Spleen (tissue), 11 donors: ENCODE measurements at regions not wholly inside any gene's neighbourhood (a gene's known extent, or its start where the extent isn't known, plus 50 kb on each side); places are given as distances from the start of the nearest gene placed in this dataset.

ENCODE experiments used
- DNase-seq: peaks from one replicate; pipeline ENCODE4 v3.0.0-alpha.2; 2020
- H3K27ac ChIP-seq, 8 donors: fragments of 200-600 bp; sonication (generic) in 7 of 8; 1 replicate in 4 of 8; 2 replicates in 4 of 8; pipeline versions ENCODE4 v1.5.0 to v1.8.0; 2016 to 2021; ENCODE audit warnings: inconsistent platforms in 4 of 8, mild to moderate bottlenecking in 4 of 8, moderate library complexity in 1 of 8
- H3K27me3 ChIP-seq, 7 donors: fragments of 200-600 bp; sonication (generic) in 6 of 7; replicated peaks in 1 of 7; 1 replicate in 4 of 7; 2 replicates in 3 of 7; pipeline versions ENCODE4 v1.5.0 to v1.8.0; 2016 to 2021; ENCODE audit warnings: inconsistent platforms in 3 of 7, mild to moderate bottlenecking in 1 of 7
- H3K36me3 ChIP-seq, 6 donors: fragments of 200-600 bp; sonication (generic) in 5 of 6; 1 replicate in 4 of 6; 2 replicates in 2 of 6; pipeline versions ENCODE4 v1.5.0 to v1.8.0; 2016 to 2021; ENCODE audit warnings: inconsistent platforms in 2 of 6
- H3K4me1 ChIP-seq, 6 donors: fragments of 200-600 bp; sonication (generic) in 5 of 6; 1 replicate in 3 of 6; 2 replicates in 3 of 6; pipeline versions ENCODE4 v1.5.0 to v1.8.0; 2016 to 2021; ENCODE audit warnings: inconsistent platforms in 3 of 6
- H3K4me3 ChIP-seq, 8 donors: fragments of 200-600 bp; sonication (generic) in 7 of 8; 1 replicate in 4 of 8; 2 replicates in 4 of 8; pipeline versions ENCODE4 v1.5.0 to v1.8.0; 2016 to 2021; ENCODE audit warnings: inconsistent platforms in 4 of 8, mild to moderate bottlenecking in 4 of 8, moderate library complexity in 2 of 8
- H3K9me3 ChIP-seq, 8 donors: fragments of 200-600 bp; sonication (generic) in 7 of 8; 1 replicate in 4 of 8; 2 replicates in 4 of 8; pipeline versions ENCODE4 v1.5.0 to v1.8.0; 2016 to 2021; ENCODE audit warnings: inconsistent platforms in 4 of 8
- CTCF ChIP-seq, 11 experiments: fragments of 200-600 bp in 7 of 11; fragments of 450-650 bp in 4 of 11; sonication (generic) in 4 of 11; IDR thresholded peaks in 8 of 11; conservative IDR thresholded peaks in 3 of 11; 1 replicate in 7 of 11; 2 replicates in 4 of 11; pipeline versions ENCODE4 v1.4.0 to v1.8.0; 2016 to 2021; ENCODE audit warnings: antibody characterized with exemption in 11 of 11, inconsistent platforms in 4 of 11, mild to moderate bottlenecking in 1 of 11
- POLR2A ChIP-seq, 3 donors: fragments of 450-650 bp; IDR thresholded peaks; one replicate each; pipeline ENCODE4 v1.5.1; 2017; ENCODE audit warnings: antibody characterized with exemption in 3 of 3, mild to moderate bottlenecking in 1 of 3
- POLR2AphosphoS5 ChIP-seq, 3 donors: sonication (generic); formaldehyde crosslinking; IDR thresholded peaks; one replicate each; pipeline ENCODE4 v1.5.1; 2017; ENCODE audit warnings: antibody characterized with exemption in 3 of 3
- WGBS, 5 donors: extraction: QIAGEN DNeasy Blood & Tissue Kit in 3 of 5; methylation state at CpG; one replicate each; pipeline versions ENCODE4 v1.1.5 to v1.1.7; 2013 to 2018; 5-methylcytosine and 5-hydroxymethylcytosine counted together
- intact Hi-C: fragments of 100-400 bp; cut with DNase I; formaldehyde crosslinking; loops from one replicate; pipeline ENCODE4 v1.15.0; 2023; ENCODE audit warnings: low total_unique reads
- donor health status: healthy with polysubstance abuse.
- donor health status: DM: no; HTN: no; CAD: no; lungs with moderate emphysema.
- donor health status: DM: no; HTN: no; CAD: no.
- donor health status: Bipolar disorder and iron deficiency.
- donor health status: healthy.
- donor health status: DM: no; HTN: no; CAD: no.
- donor health status: DM: yes; HTN: yes; CAD: no.

GRCh38 chr20:48295445-48295903 lies 510.2 kb upstream of the SULF2 start:
- Histone ChIP-seq H3K27ac (no peak overlapping the region), H3K9me3 (peaks cover 0 to 10% (median 0%) of the 10 kb centered on the region in 8 donors), H3K4me1 (no peaks in the 10 kb centered on the region), H3K27me3 (peaks cover 0 to 17% (median 0%) of the 10 kb centered on the region in 7 donors), H3K36me3 (no peaks in the 10 kb centered on the region), H3K4me3 (no peak overlapping the region)
- intact Hi-C loops = no loop called here
- TF ChIP-seq POLR2A (IDR thresholded peaks at IDR 0.05) = no peak
- no peak for TF ChIP-seq CTCF (IDR thresholded peaks at IDR 0.05 in 8 of 11, conservative IDR thresholded peaks at IDR 0.05 in 3 of 11)
- no peak for TF ChIP-seq POLR2AphosphoS5 (IDR thresholded peaks at IDR 0.05)
- DNase-seq = no peak
- 56 to 79% (median 69%) methylated on average over 5 of the region's 5 CpGs for WGBS, 5 donors

- TF ChIP-seq CTCF (IDR thresholded peaks at IDR 0.05 in 8 of 11, conservative IDR thresholded peaks at IDR 0.05 in 3 of 11) (no peak), POLR2AphosphoS5 (IDR thresholded peaks at IDR 0.05) (no peak), POLR2A (IDR thresholded peaks at IDR 0.05) (no peak)
- H3K27ac ChIP-seq = no peak overlapping the region
- no peaks in the 10 kb centered on the region for H3K36me3 ChIP-seq
- H3K27me3 ChIP-seq = peaks cover 0 to 22% (median 0%) of the 10 kb centered on the region in 7 donors
- intact Hi-C loops = no loop called here
- H3K9me3 ChIP-seq = peaks cover 0 to 10% (median 0%) of the 10 kb centered on the region in 8 donors
- no peak for DNase-seq
- H3K4me3 ChIP-seq = no peak overlapping the region
- H3K4me1 ChIP-seq = no peaks in the 10 kb centered on the region
- 44 to 53% (median 52%) methylated on average over 5 of the region's 5 CpGs for WGBS, 5 donors
Observed at GRCh38 chr20:48294942-48295341, 509.7 kb upstream of the SULF2 start.

GRCh38 chr20:48294196-48294595 lies 508.9 kb upstream of the SULF2 start:
- Histone ChIP-seq H3K36me3 (no peaks in the 10 kb centered on the region), H3K27me3 (peaks cover 0 to 30% (median 0%) of the 10 kb centered on the region in 7 donors), H3K4me3 (no peak overlapping the region), H3K27ac (no peak overlapping the region), H3K9me3 (peaks cover 0 to 10% (median 0%) of the 10 kb centered on the region in 8 donors), H3K4me1 (no peaks in the 10 kb centered on the region)
- 68 to 73% (median 70%) methylated on average over 5 of the region's 5 CpGs for WGBS, 5 donors
- intact Hi-C loops = no loop called here
- DNase-seq = no peak
- TF ChIP-seq POLR2A (IDR thresholded peaks at IDR 0.05) = no peak
- TF ChIP-seq POLR2AphosphoS5 (IDR thresholded peaks at IDR 0.05) = no peak
- TF ChIP-seq CTCF (IDR thresholded peaks at IDR 0.05 in 8 of 11, conservative IDR thresholded peaks at IDR 0.05 in 3 of 11) = no peak

- Histone ChIP-seq H3K9me3 (peaks cover 0 to 10% (median 0%) of the 10 kb centered on the region in 8 donors), H3K4me3 (no peak overlapping the region), H3K36me3 (no peaks in the 10 kb centered on the region), H3K27ac (no peak overlapping the region), H3K4me1 (no peaks in the 10 kb centered on the region), H3K27me3 (peaks cover 0 to 31% (median 0%) of the 10 kb centered on the region in 7 donors)
- TF ChIP-seq CTCF (IDR thresholded peaks at IDR 0.05 in 8 of 11, conservative IDR thresholded peaks at IDR 0.05 in 3 of 11) (no peak), POLR2AphosphoS5 (IDR thresholded peaks at IDR 0.05) (no peak), POLR2A (IDR thresholded peaks at IDR 0.05) (no peak)
- intact Hi-C loops = no loop called here
- no peak for DNase-seq
- WGBS, 5 donors = 88 to 94% (median 90%) methylated on average over 4 of the region's 4 CpGs
Observed at GRCh38 chr20:48293671-48294070, 508.4 kb upstream of the SULF2 start.
